Uterus (tissue), 2 donors: ENCODE measurements at regions not wholly inside any gene's neighbourhood (a gene's known extent, or its start where the extent isn't known, plus 50 kb on each side); places are given as distances from the start of the nearest gene placed in this dataset.
"Not testable (repeated sequence)": the region's sequence is repeated elsewhere in the genome, so short reads cannot be mapped to it uniquely, and the experiment has no call there.

Source experiments
- POLR2A ChIP-seq, 2 donors: fragments of 450-650 bp; IDR thresholded peaks; one replicate each; pipeline ENCODE4 v1.6.1; 2016; ENCODE audit warnings: antibody characterized with exemption in 2 of 2, mild to moderate bottlenecking in 1 of 2, moderate library complexity in 1 of 2
- TF ChIP-seq, protein P1 (sequence below), 4 experiments: fragments of 200-600 bp in 2 of 4; fragments of 450-650 bp in 2 of 4; sonication (generic) in 2 of 4; IDR thresholded peaks; one replicate each; pipeline ENCODE4 v1.5.1; 2016 to 2019; ENCODE audit warnings: antibody characterized with exemption in 4 of 4, mild to moderate bottlenecking in 2 of 4, moderate library complexity in 1 of 4

DNA sequence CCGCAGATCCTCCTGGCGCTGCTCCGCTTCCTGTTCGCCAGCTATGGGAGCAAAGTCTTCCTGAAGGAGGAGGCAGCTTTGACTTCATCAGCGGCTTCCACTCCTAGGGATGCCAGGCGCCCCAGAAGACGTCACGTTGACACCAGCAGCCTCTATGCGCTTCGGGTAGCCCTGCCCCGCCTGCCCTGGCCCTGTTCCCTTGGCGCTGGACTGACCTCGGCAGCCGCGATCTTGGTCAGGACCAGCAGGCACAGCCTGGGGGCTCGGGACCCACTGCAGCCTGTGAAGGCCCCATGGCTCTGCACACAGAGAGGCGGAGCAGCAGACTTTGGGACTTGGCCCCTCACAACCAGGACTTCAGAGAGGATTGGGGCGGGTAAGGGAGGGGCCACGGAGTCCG, 957.8 kb downstream of the RPIA start:
- TF ChIP-seq, protein P1, sequence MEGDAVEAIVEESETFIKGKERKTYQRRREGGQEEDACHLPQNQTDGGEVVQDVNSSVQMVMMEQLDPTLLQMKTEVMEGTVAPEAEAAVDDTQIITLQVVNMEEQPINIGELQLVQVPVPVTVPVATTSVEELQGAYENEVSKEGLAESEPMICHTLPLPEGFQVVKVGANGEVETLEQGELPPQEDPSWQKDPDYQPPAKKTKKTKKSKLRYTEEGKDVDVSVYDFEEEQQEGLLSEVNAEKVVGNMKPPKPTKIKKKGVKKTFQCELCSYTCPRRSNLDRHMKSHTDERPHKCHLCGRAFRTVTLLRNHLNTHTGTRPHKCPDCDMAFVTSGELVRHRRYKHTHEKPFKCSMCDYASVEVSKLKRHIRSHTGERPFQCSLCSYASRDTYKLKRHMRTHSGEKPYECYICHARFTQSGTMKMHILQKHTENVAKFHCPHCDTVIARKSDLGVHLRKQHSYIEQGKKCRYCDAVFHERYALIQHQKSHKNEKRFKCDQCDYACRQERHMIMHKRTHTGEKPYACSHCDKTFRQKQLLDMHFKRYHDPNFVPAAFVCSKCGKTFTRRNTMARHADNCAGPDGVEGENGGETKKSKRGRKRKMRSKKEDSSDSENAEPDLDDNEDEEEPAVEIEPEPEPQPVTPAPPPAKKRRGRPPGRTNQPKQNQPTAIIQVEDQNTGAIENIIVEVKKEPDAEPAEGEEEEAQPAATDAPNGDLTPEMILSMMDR (IDR thresholded peaks at IDR 0.05) = not testable (repeated sequence)
- not testable (repeated sequence) for TF ChIP-seq POLR2A (IDR thresholded peaks at IDR 0.05)
